Inflammatory macrophage treated with lipopolysaccharide for 4 hours (primary cell): ENCODE measurements at regions not wholly inside any gene's neighbourhood (a gene's known extent, or its start where the extent isn't known, plus 50 kb on each side); places are given as distances from the start of the nearest gene placed in this dataset.
"Not testable (repeated sequence)": the region's sequence is repeated elsewhere in the genome, so short reads cannot be mapped to it uniquely, and the experiment has no call there.

Source experiments
- DNase-seq: peaks from one replicate; pipeline ENCODE4 v3.0.0-alpha.2; 2020

GRCh38 chr2:22027345-22028005 is 903.7 kb downstream of the TDRD15 start:
- no peak for DNase-seq

GRCh38 chr2:22035361-22035830 is 911.6 kb downstream of the TDRD15 start:
- DNase-seq, result no peak

GRCh38 chr2:22037274-22037673 is 913.5 kb downstream of the TDRD15 start:
- no peak for DNase-seq

GRCh38 chr2:22043784-22044183 is 920.0 kb downstream of the TDRD15 start:
- no peak for DNase-seq

- DNase-seq, result no peak
Measured at GRCh38 chr2:22055784-22056620, 932.2 kb downstream of the TDRD15 start.

GRCh38 chr2:22056621-22057132 is 932.9 kb downstream of the TDRD15 start:
- DNase-seq, result no peak

GRCh38 chr2:22062679-22063078 is 938.9 kb downstream of the TDRD15 start:
- DNase-seq, result no peak

- no peak for DNase-seq
Measured at GRCh38 chr2:22076454-22076853, 952.7 kb downstream of the TDRD15 start.

- no peak for DNase-seq
Measured at GRCh38 chr2:22078701-22079100, 954.9 kb downstream of the TDRD15 start.

GRCh38 chr2:22079583-22079982 is 955.8 kb downstream of the TDRD15 start:
- DNase-seq, result no peak

GRCh38 chr2:22086726-22087125 is 963.0 kb downstream of the TDRD15 start:
- no peak for DNase-seq

GRCh38 chr2:22103617-22104016 is 979.8 kb downstream of the TDRD15 start:
- not testable (repeated sequence) for DNase-seq

GRCh38 chr2:22110244-22110651 is 986.5 kb downstream of the TDRD15 start:
- no peak for DNase-seq

- no peak for DNase-seq
Measured at GRCh38 chr2:22124003-22124402, 1000.2 kb downstream of the TDRD15 start.

GRCh38 chr2:22126106-22126505 is 1002.3 kb downstream of the TDRD15 start:
- DNase-seq, result no peak

- no peak for DNase-seq
Measured at GRCh38 chr2:22126978-22127377, 1003.2 kb downstream of the TDRD15 start.

- DNase-seq, result no peak
Measured at GRCh38 chr2:22134421-22134820, 1010.7 kb downstream of the TDRD15 start.

- DNase-seq, result no peak
Measured at GRCh38 chr2:22136446-22136845, 1012.7 kb downstream of the TDRD15 start.

GRCh38 chr2:22143840-22144239 is 1020.1 kb downstream of the TDRD15 start:
- DNase-seq, result no peak

- no peak for DNase-seq
Measured at GRCh38 chr2:22153931-22154613, 1030.3 kb downstream of the TDRD15 start.

- DNase-seq, result not testable (repeated sequence)
Measured at GRCh38 chr2:22156661-22157060, 1032.9 kb downstream of the TDRD15 start.

GRCh38 chr2:22167256-22167655 is 1043.5 kb downstream of the TDRD15 start:
- DNase-seq, result no peak

- DNase-seq, result no peak
Measured at GRCh38 chr2:22175003-22175402, 1051.2 kb downstream of the TDRD15 start.
